ENCODE measurements at regions not wholly inside any gene's neighbourhood (a gene's known extent, or its start where the extent isn't known, plus 50 kb on each side); places are given as distances from the start of the nearest gene placed in this dataset.

- WGBS: 64% methylated on average over 5 of the region's 5 CpGs
- Histone ChIP-seq H3K4me1 (ENCODE audit: control insufficient read depth, insufficient read depth, low read length) (no peaks in the 10 kb centered on the region), H3K27ac (ENCODE audit: low read length) (no peak overlapping the region), H3K9me3 (ENCODE audit: control insufficient read depth, low read length) (peaks cover 3% of the 10 kb centered on the region), H3K27me3 (ENCODE audit: control insufficient read depth, insufficient read depth) (no peaks in the 10 kb centered on the region), H3K4me3 (ENCODE audit: low read length) (no peak overlapping the region)
- intact Hi-C loops (cut with DNase I): no loop called here
- ATAC-seq (no peak), DNase-seq (no peak)
Observed at GRCh38 chr5:24850926-24851486, 206.2 kb upstream of the CDH10 start.

GRCh38 chr5:24849210-24849609, 204.4 kb upstream of the CDH10 start:
- intact Hi-C loops (cut with DNase I): no loop called here
- H3K4me3 ChIP-seq (ENCODE audit: low read length): no peak overlapping the region
- WGBS: 66% methylated on average over 1 of the region's 1 CpG
- peaks cover 3% of the 10 kb centered on the region for H3K9me3 ChIP-seq (ENCODE audit: control insufficient read depth, low read length)
- no peaks in the 10 kb centered on the region for H3K4me1 ChIP-seq (ENCODE audit: control insufficient read depth, insufficient read depth, low read length)
- no peak overlapping the region for H3K27ac ChIP-seq (ENCODE audit: low read length)
- DNase-seq (no peak), ATAC-seq (no peak)
- no peaks in the 10 kb centered on the region for H3K27me3 ChIP-seq (ENCODE audit: control insufficient read depth, insufficient read depth)

- Histone ChIP-seq H3K4me3 (ENCODE audit: low read length) (no peak overlapping the region), H3K9me3 (ENCODE audit: control insufficient read depth, low read length) (no peaks in the 10 kb centered on the region), H3K27me3 (ENCODE audit: control insufficient read depth, insufficient read depth) (no peaks in the 10 kb centered on the region), H3K4me1 (ENCODE audit: control insufficient read depth, insufficient read depth, low read length) (no peaks in the 10 kb centered on the region), H3K27ac (ENCODE audit: low read length) (no peak overlapping the region)
- no peak for ATAC-seq
- intact Hi-C loops (cut with DNase I): no loop called here
- 70% methylated on average over 5 of the region's 5 CpGs for WGBS
- no peak for DNase-seq
Observed at GRCh38 chr5:24831989-24832388, 187.2 kb upstream of the CDH10 start.

- intact Hi-C loops (cut with DNase I): no loop called here
- DNase-seq (peak in 1 of 3 donors; percentile 24), ATAC-seq (no peak)
- H3K4me3 ChIP-seq (ENCODE audit: low read length): no peak overlapping the region
- 71% methylated on average over 1 of the region's 1 CpG for WGBS
- peaks cover 10% of the 10 kb centered on the region for H3K9me3 ChIP-seq (ENCODE audit: control insufficient read depth, low read length)
- no peaks in the 10 kb centered on the region for H3K4me1 ChIP-seq (ENCODE audit: control insufficient read depth, insufficient read depth, low read length)
- H3K27me3 ChIP-seq (ENCODE audit: control insufficient read depth, insufficient read depth): no peaks in the 10 kb centered on the region
- H3K27ac ChIP-seq (ENCODE audit: low read length): no peak overlapping the region
Observed at GRCh38 chr5:24823625-24824024, 178.8 kb upstream of the CDH10 start.

GRCh38 chr5:24819841-24820240, 175.1 kb upstream of the CDH10 start:
- Histone ChIP-seq H3K4me3 (ENCODE audit: low read length) (no peak overlapping the region), H3K9me3 (ENCODE audit: control insufficient read depth, low read length) (peaks cover 13% of the 10 kb centered on the region), H3K27me3 (ENCODE audit: control insufficient read depth, insufficient read depth) (no peaks in the 10 kb centered on the region), H3K27ac (ENCODE audit: low read length) (no peak overlapping the region), H3K4me1 (ENCODE audit: control insufficient read depth, insufficient read depth, low read length) (no peaks in the 10 kb centered on the region)
- 51% methylated on average over 2 of the region's 2 CpGs for WGBS
- intact Hi-C loops (cut with DNase I): no loop called here
- DNase-seq (no peak), ATAC-seq (no peak)

- DNase-seq (no peak), ATAC-seq (no peak)
- Histone ChIP-seq H3K4me1 (ENCODE audit: control insufficient read depth, insufficient read depth, low read length) (no peaks in the 10 kb centered on the region), H3K27me3 (ENCODE audit: control insufficient read depth, insufficient read depth) (no peaks in the 10 kb centered on the region), H3K27ac (ENCODE audit: low read length) (no peak overlapping the region), H3K9me3 (ENCODE audit: control insufficient read depth, low read length) (peaks cover 3% of the 10 kb centered on the region), H3K4me3 (ENCODE audit: low read length) (no peak overlapping the region)
- intact Hi-C loops (cut with DNase I): no loop called here
- 61% methylated on average over 3 of the region's 3 CpGs for WGBS
Observed at GRCh38 chr5:24817966-24818365, 173.2 kb upstream of the CDH10 start.

GRCh38 chr5:24816206-24816605, 171.4 kb upstream of the CDH10 start:
- H3K27ac ChIP-seq (ENCODE audit: low read length): no peak overlapping the region
- 57% methylated on average over 5 of the region's 5 CpGs for WGBS
- no peak overlapping the region for H3K4me3 ChIP-seq (ENCODE audit: low read length)
- DNase-seq: no peak
- no peaks in the 10 kb centered on the region for H3K27me3 ChIP-seq (ENCODE audit: control insufficient read depth, insufficient read depth)
- peaks cover 3% of the 10 kb centered on the region for H3K9me3 ChIP-seq (ENCODE audit: control insufficient read depth, low read length)
- no peaks in the 10 kb centered on the region for H3K4me1 ChIP-seq (ENCODE audit: control insufficient read depth, insufficient read depth, low read length)
- intact Hi-C loops (cut with DNase I): no loop called here
- no peak for ATAC-seq

- Histone ChIP-seq H3K27me3 (ENCODE audit: control insufficient read depth, insufficient read depth) (no peaks in the 10 kb centered on the region), H3K4me1 (ENCODE audit: control insufficient read depth, insufficient read depth, low read length) (no peaks in the 10 kb centered on the region), H3K9me3 (ENCODE audit: control insufficient read depth, low read length) (no peaks in the 10 kb centered on the region), H3K4me3 (ENCODE audit: low read length) (no peak overlapping the region), H3K27ac (ENCODE audit: low read length) (no peak overlapping the region)
- intact Hi-C loops (cut with DNase I): no loop called here
- ATAC-seq: no peak
- DNase-seq: no peak
Observed at GRCh38 chr5:24805230-24805629, 160.5 kb upstream of the CDH10 start.

- Histone ChIP-seq H3K27ac (ENCODE audit: low read length) (no peak overlapping the region), H3K27me3 (ENCODE audit: control insufficient read depth, insufficient read depth) (no peaks in the 10 kb centered on the region), H3K4me3 (ENCODE audit: low read length) (no peak overlapping the region), H3K9me3 (ENCODE audit: control insufficient read depth, low read length) (no peaks in the 10 kb centered on the region), H3K4me1 (ENCODE audit: control insufficient read depth, insufficient read depth, low read length) (no peaks in the 10 kb centered on the region)
- 81% methylated on average over 3 of the region's 3 CpGs for WGBS
- ATAC-seq: no peak
- DNase-seq: no peak
- intact Hi-C loops (cut with DNase I): no loop called here
Observed at GRCh38 chr5:24804221-24804681, 159.5 kb upstream of the CDH10 start.

- intact Hi-C loops (cut with DNase I): no loop called here
- no peak for DNase-seq
- no peak for ATAC-seq
- H3K4me3 ChIP-seq (ENCODE audit: low read length): no peak overlapping the region
- H3K4me1 ChIP-seq (ENCODE audit: control insufficient read depth, insufficient read depth, low read length): no peaks in the 10 kb centered on the region
- H3K27ac ChIP-seq (ENCODE audit: low read length): no peak overlapping the region
- no peaks in the 10 kb centered on the region for H3K9me3 ChIP-seq (ENCODE audit: control insufficient read depth, low read length)
- no peaks in the 10 kb centered on the region for H3K27me3 ChIP-seq (ENCODE audit: control insufficient read depth, insufficient read depth)
- WGBS: 69% methylated on average over 4 of the region's 4 CpGs
Observed at GRCh38 chr5:24791326-24791725, 146.5 kb upstream of the CDH10 start.

- Histone ChIP-seq H3K9me3 (ENCODE audit: control insufficient read depth, low read length) (no peaks in the 10 kb centered on the region), H3K4me1 (ENCODE audit: control insufficient read depth, insufficient read depth, low read length) (no peaks in the 10 kb centered on the region), H3K4me3 (ENCODE audit: low read length) (no peak overlapping the region), H3K27me3 (ENCODE audit: control insufficient read depth, insufficient read depth) (no peaks in the 10 kb centered on the region), H3K27ac (ENCODE audit: low read length) (no peak overlapping the region)
- DNase-seq: no peak
- WGBS: 51% methylated on average over 4 of the region's 4 CpGs
- ATAC-seq: no peak
- intact Hi-C loops (cut with DNase I): no loop called here
Observed at GRCh38 chr5:24789611-24790351, 145.0 kb upstream of the CDH10 start.
